Stimulated activated CD8-positive, alpha-beta memory T cell treated with anti-CD3 and anti-CD28 coated beads, Interleukin-7, amount 100 ng/mL, for 1 hour (primary cell): ENCODE measurements at regions not wholly inside any gene's neighbourhood (a gene's known extent, or its start where the extent isn't known, plus 50 kb on each side); places are given as distances from the start of the nearest gene placed in this dataset.
"Not testable (repeated sequence)": the region's sequence is repeated elsewhere in the genome, so short reads cannot be mapped to it uniquely, and the experiment has no call there.

ENCODE experiments used
- DNase-seq, 2 donors: peaks; one replicate each; pipeline ENCODE4 v3.0.0-alpha.2; 2020; ENCODE audit warnings: low read depth in 2 of 2

DNA sequence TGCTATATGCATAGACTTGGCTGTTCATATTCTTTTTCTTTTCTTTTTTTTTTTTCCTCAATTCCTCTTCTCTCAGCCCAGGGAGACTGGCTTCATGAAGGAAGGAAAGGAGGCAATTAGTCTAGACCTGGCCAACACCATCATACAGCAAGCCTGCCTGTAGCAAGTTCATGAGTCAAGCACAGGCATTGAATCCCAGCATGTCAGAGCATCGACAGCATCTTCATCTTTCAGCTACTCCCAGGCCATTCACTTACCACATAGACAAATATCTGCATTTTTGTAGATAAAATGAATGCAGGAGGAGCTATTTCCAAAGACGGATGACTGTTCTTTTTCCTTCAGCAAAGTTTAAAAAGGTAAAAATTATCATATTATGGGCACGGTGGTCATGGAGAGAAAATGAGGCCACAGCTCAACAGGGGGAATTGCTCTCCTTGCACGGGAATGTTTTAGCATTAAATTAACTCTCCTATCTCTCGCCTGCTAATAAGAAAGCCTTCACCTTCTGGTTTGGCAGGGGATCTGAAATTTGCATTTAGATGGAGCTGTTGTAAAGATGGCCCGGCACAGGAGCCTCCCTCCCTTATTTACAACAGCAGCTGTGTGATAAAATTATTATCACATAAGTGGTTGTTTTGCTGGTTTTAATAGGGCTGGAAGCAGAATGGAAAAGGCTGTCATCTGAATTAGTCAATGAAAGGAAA, 626.5 kb upstream of the AUTS2 start:
- no peak for DNase-seq

DNA sequence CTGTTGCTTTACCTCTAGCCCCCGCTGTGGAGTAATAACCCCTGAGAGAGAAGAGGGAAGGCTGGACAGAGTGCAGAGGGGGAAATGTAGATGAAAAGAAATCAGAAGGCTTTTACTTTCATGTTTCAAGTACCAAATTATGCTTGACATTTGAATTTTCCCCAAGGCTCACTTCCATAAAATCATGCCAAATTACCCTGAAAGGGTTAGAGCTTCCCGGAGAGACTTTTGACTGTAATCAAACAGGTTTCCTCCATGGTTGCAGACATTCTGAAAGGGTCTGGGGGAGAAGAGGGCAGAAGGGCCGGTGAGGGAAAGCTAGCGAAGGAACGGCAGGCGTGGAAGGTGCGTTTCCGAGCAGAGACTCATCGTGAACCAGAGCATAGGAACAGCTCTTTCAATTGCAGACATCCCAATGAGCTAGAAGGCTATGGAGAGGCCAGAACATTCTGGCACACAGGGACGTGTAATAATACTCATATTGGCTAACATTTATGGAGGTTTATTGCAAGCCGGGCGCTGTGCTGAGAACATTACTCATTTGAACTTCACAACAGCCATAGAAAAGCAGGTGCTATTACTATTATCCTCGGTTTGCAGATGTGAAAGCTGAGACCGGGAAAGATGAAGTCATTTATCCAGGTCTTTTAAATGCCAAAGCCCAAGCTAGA, 620.8 kb upstream of the AUTS2 start:
- DNase-seq = no peak

DNA sequence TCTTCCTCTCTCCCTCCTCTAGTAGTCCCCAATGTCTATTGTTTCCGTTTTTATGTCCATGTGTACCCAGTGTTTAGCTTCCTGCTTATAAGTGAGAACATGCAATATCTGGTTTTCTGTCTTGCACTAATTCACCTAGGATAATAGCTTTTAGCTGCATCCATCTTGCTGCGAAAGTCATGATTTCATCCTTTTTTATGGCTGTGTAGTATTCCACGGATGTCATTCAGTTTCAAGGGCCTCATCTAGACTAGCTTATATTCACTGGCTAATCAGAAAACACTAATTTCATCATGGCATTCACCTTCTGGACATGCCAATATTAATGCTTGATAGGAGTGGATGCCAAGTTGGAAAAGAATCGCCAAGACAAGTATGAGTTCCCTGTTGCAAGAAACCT, 619.6 kb upstream of the AUTS2 start:
- no peak for DNase-seq

DNA sequence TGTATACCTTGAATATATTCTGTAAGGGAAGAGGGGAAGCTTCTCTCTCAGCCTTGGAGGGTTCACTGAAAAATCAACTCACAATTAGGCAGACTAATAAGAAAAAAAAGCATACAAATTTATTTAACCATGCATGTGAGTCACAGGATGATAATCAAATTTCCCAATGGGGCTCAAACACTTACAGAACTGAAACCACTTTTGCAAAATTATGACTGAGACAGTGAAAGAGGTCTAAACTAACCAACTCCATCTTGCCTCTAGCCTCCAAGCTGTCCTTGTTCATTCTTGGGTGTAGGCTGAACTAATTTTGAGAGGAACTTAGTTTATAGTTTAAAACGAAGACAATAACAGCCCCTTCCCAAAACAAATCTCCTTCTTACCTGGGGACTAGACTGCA, 618.3 kb upstream of the AUTS2 start:
- DNase-seq = no peak

DNA sequence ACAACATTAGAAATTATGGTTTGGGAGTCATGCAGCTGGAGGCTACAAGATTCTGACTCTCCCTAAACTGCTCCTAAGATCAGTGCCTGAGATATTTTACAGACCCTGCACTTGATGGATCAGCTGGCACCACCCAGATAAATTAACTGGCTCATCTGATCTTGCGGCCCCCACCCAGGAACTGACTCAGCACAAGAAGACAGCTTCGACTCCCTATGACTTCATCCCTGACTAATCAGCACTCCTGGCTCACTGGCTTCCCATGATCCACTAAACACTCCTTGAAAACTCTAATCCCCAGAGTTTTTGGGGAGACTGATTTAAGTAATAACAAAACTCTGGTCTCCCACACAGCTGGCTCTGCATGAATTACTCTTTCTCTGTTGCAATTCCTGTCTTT, 617.8 kb upstream of the AUTS2 start:
- DNase-seq = not testable (repeated sequence)

DNA sequence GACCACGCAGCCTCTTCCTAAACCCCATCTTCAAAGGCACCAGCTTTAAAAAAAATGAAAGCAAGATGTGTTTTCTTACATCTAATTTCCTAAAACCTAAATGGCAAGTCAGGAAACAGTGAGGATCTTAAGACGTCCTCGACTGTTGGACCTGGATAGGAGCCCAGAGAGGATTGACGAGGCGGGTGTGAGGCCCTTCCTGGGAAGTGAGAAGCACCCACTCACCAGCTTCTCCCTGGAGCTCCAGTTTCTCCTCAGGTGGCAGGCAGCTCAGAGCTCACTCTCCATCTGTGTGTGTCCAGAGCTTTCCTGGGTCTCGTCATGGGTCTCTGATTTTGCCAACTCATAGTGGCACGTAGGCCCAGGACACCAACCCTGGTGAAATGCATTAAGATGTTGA, 614.0 kb upstream of the AUTS2 start:
- DNase-seq = no peak

DNA sequence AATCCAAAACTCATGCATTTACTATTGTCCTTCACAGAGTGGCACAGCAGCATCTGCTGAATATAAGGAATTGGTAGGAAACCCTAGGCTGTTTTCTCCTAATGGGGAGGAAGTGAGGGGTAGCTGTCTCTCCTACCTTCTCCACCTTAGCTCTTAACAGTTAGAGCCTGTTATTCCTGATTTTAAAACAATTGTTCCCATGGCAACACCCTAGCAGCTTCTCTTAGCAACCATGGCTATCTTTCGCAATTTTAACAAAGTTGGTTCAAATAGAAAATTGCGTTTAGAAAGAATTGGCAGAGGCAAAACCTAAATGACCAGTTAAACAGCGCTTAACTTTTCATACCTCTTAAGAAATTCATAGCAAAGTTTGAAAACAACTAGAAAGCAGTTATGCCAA, 603.4 kb upstream of the AUTS2 start:
- no peak for DNase-seq

DNA sequence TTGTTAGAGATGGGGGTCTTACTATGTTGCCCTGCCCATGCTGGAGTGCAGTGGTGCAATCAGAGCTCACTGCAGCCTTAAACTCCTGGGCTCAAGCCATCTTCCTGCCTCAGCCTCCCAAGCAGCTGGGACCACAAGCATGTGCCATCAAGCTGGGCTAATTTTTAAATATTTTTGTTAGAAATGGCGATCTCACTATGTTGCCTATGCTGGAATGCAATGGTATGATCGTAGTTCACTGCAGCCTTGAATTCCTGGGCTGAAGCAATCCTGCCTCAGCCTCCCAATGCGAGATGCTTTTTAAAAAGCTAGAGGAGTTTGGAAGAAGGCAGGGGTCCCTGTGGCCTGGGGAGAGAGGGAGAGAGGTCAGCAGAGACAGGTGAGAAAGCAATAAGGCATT, 600.1 kb upstream of the AUTS2 start:
- DNase-seq = no peak

DNA sequence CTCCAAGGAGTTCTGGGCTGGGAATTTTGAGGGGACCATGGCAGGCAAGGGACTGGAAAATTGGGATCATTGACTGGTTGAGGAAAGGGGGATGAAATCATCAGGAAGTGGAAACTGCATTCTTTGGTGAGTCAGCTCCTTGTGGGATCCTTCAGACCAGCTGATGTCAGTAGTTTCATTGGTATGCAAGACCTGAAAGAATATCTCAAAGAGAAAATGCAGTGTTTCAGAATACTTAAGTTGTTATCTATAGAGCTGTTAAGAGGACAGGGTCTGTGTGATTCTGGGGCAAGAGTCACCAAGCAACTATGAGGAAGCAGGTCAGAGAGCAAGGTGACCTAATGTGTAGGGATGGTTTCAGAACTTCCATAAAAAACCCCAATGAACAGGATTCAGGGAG, 595.9 kb upstream of the AUTS2 start:
- DNase-seq = no peak

DNA sequence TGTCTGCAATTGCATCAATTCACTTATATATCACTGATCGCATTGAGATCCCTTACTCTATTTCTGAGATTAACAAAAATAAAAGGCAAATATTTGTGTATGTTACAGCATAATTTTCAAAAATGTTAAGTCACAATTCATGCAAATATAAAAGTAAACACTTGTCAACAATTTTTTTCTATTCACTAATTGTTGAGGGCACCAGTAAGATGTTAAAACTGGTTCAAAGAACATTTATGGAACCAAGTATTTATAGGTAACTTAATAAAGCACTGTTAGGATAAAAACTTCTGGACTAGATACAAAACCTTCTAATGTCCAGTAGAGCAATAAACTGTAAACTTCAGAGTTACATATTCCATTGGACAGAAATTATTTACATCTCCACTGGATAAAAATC, 586.1 kb upstream of the AUTS2 start:
- DNase-seq = no peak

DNA sequence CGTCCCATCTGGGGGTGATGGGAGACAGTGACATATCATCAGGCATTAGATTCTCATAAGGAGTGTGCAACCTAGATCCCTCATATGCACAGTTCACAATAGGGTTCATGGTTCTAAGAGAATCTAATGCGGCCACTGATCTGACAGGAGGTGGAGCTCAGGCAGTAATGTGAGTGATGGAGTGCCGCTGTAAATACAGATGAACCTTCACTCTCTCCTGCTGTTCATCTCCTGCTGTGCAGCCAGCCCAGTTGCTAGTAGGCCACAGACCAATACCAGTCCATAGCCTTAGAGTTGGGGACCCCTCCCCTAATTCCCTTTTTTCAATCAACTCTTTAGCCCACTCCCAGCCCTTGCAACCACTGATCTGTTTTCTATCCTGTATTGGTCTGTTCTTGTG, 581.1 kb upstream of the AUTS2 start:
- no peak for DNase-seq

DNA sequence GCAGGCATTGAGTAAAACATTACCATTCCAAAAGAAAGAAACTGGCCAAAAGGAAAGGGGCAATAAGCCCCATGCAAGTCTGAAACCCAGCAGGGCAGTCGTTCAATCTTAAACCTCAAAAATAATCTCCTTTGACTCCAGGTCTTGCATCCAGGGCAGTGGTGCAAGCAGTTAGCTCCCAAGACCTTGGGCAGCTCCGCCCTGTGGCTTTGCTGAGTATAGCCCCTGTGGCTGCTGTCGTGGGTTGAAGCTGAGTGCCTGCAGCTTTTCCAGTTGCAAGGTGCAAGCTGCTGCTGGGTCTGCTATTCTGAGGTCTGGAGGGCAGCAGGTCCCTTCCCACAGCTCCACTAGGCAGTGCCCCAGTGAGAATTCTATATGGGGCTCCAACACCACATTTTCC, 580.1 kb upstream of the AUTS2 start:
- no peak for DNase-seq

DNA sequence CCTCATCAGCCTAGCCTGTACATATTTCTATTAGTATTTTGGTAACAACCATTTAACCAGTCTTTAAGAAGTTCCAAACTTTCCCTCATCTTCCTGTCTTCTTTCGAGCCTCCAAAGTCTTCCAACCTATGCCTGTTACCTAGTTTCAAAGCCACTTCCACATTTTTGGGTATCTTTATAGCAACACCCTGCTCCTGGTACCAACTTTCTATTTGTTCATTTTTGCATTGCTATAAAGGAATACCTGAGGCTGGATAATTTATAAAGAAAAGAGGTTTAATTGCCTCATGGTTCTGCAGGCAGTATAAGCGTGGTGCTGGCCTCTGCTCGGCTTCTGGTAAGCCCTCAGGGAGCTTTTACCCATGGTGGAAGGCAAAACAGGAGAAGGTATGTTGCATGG, 578.8 kb upstream of the AUTS2 start:
- no peak for DNase-seq

DNA sequence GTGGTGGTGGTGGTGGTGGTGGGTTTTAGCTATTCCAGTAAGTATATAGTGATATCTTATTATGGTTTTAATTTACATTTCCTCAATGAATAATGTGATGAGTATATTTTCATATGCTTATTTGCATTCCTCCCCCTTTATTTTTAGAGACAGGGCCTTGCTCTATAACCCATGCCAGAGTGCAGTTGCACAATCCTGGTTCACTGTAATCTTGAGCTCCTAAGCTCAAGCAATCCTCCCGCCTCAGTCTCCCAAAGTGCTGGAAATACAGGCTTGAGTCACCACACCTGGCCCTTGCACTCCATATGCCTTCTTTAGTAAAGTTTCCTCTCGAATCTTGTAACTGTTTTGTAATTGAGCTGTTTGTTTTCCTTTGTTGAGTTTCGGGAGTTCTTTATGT, 577.7 kb upstream of the AUTS2 start:
- DNase-seq = no peak

DNA sequence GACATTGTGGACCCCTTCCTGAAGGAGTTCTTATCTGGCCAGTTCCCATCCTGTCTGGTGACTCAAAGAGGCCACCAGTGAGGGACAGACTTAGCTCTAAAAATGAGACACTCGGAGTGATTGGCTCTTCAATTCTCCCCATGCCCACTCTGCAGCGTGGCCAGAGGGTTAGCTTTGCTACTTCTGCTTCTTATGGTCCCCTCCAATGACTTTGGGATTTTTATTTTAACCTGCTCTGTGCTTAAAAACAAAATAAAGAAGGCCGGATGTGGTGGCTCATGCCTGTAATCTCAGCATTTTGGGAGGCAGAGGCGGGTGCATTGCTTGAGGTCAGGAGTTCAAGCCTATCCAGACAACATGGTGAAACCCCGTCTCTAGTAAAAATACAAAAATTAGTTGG, 573.0 kb upstream of the AUTS2 start:
- DNase-seq = no peak

DNA sequence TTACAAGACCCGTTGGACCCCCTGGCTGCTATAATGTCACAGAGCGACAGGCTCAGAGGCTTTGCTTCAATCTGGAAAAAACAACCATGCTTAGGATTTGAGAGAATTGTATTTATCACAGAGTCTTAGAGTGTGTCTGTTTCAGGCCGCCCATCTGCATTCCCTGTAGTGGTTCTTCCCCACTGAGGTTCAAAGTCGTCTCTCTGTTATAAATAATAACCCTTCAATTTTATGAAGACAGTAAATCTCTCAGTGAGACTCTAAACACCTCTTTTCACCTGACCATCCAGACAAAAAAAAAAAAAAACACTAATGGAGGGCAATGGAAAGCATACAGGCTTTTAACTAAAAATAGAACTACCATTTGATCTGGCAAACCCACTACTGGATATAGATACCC, 565.4 kb upstream of the AUTS2 start:
- DNase-seq = no peak

DNA sequence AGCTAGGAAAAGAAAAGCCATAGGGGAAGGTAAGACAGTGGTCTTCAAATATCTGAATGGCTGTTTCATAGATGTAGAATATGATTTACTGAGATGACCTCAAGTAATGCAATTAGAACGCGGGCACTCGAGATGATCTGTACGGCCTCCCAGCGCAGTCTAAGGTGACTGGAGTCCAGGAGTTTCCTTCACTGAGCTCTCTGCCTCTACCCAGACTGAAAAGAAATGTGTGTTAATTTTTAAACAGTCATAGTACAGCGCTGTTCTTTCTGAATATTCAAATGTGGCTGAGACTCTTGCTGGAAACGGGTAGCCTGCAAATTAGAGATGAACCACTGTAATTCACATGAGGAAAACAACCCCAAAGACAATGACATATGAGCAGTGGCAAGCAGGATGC, 562.4 kb upstream of the AUTS2 start:
- no peak for DNase-seq

DNA sequence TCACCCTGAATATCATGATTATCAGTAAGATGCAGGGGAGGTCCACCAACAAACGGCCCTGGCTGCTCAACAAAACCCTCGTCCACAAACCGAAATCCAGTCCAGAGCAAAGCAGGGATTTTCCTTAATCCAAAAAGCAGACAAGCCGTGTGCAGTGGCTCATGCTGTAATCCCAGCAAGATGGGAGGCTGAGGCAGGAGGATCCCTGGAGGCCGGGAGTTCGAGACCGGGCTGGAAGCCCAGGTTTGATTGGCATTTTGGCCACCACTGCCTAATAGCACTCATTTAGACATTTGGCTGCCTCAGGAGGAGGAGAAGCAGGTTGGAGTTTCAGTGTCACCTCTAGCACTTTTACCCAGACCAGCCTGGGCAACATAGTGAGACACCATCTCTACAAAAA, 562.0 kb upstream of the AUTS2 start:
- DNase-seq = no peak

DNA sequence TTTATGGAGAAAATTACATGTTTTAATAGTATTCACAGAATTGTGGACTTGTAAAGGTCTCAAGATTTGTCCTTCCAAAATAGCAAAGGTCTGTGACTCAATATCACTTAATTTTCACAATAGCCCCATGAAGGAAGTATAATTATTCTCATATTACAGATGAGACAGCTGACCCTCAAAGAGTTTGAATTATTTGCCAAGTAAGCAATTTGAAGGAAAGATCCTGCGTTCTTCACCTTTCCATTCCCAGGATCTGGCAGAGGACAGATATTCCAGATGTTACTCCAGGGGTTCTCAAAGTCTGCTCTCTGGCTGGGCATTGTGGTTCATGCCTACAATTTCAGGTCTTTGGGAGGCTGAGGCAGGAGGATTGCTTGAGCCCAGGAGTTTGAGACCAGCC, 559.4 kb upstream of the AUTS2 start:
- DNase-seq = no peak

DNA sequence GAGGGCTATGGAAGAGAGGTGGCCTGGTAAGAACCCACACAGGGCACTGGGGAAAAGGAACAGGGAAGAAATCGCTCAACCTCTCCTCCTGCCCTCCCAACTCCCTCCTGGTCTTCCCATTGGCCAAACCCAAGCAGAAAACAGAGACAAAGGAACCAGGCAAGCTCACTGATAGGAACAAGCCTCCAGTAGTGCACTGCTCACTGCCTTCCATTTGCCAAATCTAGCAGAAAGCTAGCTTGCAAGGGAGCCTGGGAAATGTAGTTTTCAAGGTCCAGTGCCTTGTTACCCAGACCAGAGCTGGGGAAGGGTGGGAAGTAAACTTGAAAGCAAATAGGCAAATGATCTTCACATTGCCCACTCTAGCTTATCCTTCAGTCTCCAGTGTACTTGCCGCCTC, 556.1 kb upstream of the AUTS2 start:
- no peak for DNase-seq

DNA sequence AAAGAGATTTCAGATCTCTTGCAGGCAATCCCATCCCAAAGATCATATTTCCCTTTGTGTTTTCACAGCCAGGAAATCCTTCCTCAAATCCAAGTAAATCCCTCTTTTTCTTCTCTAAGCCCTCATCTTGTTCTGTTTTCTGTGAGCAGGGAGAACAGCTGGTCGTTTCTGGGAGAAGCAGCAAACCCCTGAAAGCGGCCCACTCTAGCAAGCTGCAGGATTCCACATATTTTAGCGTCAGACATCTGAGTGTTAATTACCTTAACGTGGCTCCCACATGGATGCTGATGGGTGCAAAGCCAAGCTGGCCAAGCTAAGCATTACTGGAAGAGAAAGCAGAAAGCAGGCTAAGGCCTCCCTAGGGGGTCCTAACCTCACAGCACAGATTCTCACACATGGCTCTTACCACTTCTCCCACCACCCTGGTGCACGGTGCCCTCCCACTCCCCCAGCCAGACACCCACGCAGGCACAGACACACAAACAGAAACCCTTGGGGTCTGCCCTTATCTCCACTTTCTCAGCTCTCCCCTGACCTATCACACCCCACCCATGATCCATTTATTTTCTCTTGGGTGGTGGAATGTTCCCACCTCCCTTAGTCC, 551.0 kb upstream of the AUTS2 start:
- DNase-seq = no peak

DNA sequence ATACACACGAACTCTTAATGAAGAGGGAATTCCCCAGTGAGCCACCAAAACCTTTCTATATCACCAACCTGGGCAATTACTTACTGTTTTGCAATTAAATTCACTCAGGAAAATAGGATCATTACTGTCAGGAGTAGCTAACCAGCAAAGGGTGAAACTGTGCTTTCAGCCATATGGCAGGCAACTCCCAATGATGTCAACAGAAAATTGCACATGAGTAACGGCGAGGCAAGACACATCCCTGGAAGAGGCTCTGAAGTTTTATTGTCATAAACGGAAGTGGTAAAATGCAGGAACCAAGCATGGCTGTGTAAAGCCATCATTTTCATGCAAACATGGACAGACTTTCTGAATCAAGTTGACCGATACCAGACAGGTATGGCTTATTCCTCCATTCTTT, 548.9 kb upstream of the AUTS2 start:
- no peak for DNase-seq

DNA sequence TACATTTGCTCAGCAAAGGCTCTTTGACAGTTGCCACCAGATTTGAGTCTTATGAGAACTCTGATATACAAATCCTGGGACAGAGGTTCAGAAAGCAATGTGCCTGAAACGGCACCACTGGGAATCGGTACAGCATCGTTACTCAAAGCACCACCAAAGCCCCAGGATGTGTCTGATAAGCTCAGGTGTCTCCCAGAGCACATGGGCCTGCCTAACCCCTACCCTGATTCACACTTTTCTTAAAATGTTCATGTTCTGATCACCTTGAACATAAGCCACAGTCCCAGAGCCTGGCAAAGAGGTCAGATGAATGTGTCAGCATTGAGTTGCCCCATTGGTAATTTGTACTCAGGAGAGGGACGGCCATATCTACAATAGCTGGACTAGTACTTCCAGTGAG, 545.8 kb upstream of the AUTS2 start:
- no peak for DNase-seq

DNA sequence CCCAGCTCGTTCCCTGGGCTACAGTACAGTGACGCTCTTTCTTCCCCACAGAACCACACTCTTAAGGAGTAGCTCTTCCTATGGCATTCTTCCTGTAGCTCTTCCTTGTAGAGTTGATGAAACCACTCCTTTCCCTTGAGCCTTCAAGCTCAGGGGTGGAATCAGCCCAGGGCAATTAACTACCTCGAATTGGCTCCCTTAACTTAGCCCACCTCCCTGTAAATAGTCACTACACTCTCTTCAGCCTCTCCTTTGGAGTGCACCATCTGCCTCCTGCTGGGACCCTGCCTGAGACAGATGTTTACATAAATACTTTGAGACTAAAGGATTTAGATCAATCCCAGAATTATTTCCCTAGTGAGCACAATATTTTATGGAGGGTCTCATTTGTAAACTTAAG, 537.8 kb upstream of the AUTS2 start:
- no peak for DNase-seq
